ENCODE measurements at regions not wholly inside any gene's neighbourhood (a gene's known extent, or its start where the extent isn't known, plus 50 kb on each side); places are given as distances from the start of the nearest gene placed in this dataset.

GRCh38 chr9:79131246-79131774, 440.5 kb upstream of the TLE4 start:
- no peak for TF ChIP-seq EZH2phosphoT487 (conservative IDR thresholded peaks at IDR 0.05; ENCODE audit: low read length)
- no peak for TF ChIP-seq CTCF (IDR thresholded peaks at IDR 0.05; ENCODE audit: insufficient read depth, low read length, poor library complexity, severe bottlenecking)
